ENCODE measurements at regions not wholly inside any gene's neighbourhood (a gene's known extent, or its start where the extent isn't known, plus 50 kb on each side); places are given as distances from the start of the nearest gene placed in this dataset.
A peak's percentile ranks its signal among the peaks of the same experiment; 100 is the strongest.

DNA sequence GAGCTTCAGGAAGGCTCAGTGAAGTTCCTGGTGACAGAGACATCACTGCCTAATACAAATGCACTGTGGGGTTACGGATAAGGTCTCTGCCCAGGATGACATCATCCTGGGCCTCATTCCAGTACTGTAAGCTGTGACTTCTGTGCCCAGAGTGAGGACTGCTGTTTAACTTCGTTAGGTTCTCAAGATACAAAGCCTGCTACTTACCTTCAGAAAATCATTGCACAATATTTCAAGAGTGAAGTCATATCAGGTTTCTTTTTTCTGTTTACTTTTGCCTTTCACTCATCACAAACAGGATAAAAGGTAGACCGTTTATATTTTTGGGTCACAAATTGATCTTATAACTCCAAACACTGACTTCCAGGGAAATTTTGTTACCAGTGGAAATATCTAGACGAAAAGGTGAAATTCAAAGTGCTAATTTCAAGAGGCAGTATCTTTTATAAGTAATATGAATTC lies 241.2 kb downstream of the PIK3R1 start:
- no peak for ATAC-seq (ENCODE audit: insufficient read depth, low read depth)
- no peak overlapping the region for H3K27ac ChIP-seq (ENCODE audit: low read length)

DNA sequence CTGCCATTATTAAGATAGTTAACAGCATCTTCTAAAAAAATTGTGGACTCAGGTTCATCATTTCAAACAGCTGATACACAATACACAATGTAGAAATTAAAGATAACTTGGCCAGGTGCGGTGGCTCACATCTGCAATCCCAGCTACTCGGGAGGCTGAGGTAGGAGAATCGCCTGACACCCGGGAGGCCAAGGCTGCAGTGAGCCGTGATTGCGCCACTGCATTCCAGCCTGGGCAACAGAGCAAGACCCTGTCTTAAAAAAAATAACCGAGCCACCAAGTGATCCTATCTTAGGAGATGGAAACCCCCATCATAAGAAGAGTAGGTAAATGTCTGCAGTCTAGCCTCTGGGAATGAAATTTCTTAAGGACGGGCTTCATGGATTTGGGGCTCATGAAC lies 241.7 kb downstream of the PIK3R1 start:
- H3K9me3 ChIP-seq (ENCODE audit: insufficient read depth, low read length, severe bottlenecking), result no peaks in the 10 kb centered on the region
- no peak for DNase-seq
- H3K4me2 ChIP-seq (ENCODE audit: insufficient read depth, low read length), result no peak overlapping the region
- TF ChIP-seq EZH2 (IDR thresholded peaks at IDR 0.05; ENCODE audit: borderline replicate concordance, low read depth, low read length, severe bottlenecking), result no peak
- TF ChIP-seq CTCF (IDR thresholded peaks at IDR 0.05; ENCODE audit: borderline replicate concordance, extremely low read depth, low read length, poor library complexity, severe bottlenecking), result no peak
- H2AFZ ChIP-seq (ENCODE audit: low read depth, low read length), result no peak overlapping the region
- no peaks in the 10 kb centered on the region for H3K36me3 ChIP-seq (ENCODE audit: insufficient read depth, low read length)
- H3K4me1 ChIP-seq (ENCODE audit: insufficient read depth, low read length), result peaks cover 10% of the 10 kb centered on the region; the same call in 1 of the 2 replicates
- no peaks in the 10 kb centered on the region for H4K20me1 ChIP-seq (ENCODE audit: insufficient read depth, low read length)
- no peaks in the 10 kb centered on the region for H3K27me3 ChIP-seq (ENCODE audit: insufficient read depth, low read length, poor library complexity)
- no peak for ATAC-seq (ENCODE audit: insufficient read depth, low read depth)
- no peak overlapping the region for H3K4me3 ChIP-seq (ENCODE audit: low read depth in 1 of 2, low read length in 2 of 2)
- no peak overlapping the region for H3K9ac ChIP-seq (ENCODE audit: low read depth, low read length)
- H3K79me2 ChIP-seq (ENCODE audit: insufficient read depth, low read length), result no peaks in the 10 kb centered on the region
- H3K27ac ChIP-seq (ENCODE audit: low read length), result no peak overlapping the region

More for the DNA sequence above, 241.2 kb downstream of the PIK3R1 start:
- H3K9ac ChIP-seq (ENCODE audit: low read depth, low read length), result no peak overlapping the region
- H3K4me3 ChIP-seq (ENCODE audit: low read depth in 1 of 2, low read length in 2 of 2), result no peak overlapping the region
- H3K4me2 ChIP-seq (ENCODE audit: insufficient read depth, low read length), result no peak overlapping the region
- peaks cover 10% of the 10 kb centered on the region; the same call in 1 of the 2 replicates for H3K4me1 ChIP-seq (ENCODE audit: insufficient read depth, low read length)
- no peaks in the 10 kb centered on the region for H3K27me3 ChIP-seq (ENCODE audit: insufficient read depth, low read length, poor library complexity)
- H3K36me3 ChIP-seq (ENCODE audit: insufficient read depth, low read length), result no peaks in the 10 kb centered on the region
- no peaks in the 10 kb centered on the region for H3K79me2 ChIP-seq (ENCODE audit: insufficient read depth, low read length)
- no peaks in the 10 kb centered on the region for H4K20me1 ChIP-seq (ENCODE audit: insufficient read depth, low read length)
- no peak overlapping the region for H2AFZ ChIP-seq (ENCODE audit: low read depth, low read length)
- no peaks in the 10 kb centered on the region for H3K9me3 ChIP-seq (ENCODE audit: insufficient read depth, low read length, severe bottlenecking)
- no peak for TF ChIP-seq CTCF (IDR thresholded peaks at IDR 0.05; ENCODE audit: borderline replicate concordance, extremely low read depth, low read length, poor library complexity, severe bottlenecking)
- no peak for TF ChIP-seq EZH2 (IDR thresholded peaks at IDR 0.05; ENCODE audit: borderline replicate concordance, low read depth, low read length, severe bottlenecking)
- no peak for DNase-seq

DNA sequence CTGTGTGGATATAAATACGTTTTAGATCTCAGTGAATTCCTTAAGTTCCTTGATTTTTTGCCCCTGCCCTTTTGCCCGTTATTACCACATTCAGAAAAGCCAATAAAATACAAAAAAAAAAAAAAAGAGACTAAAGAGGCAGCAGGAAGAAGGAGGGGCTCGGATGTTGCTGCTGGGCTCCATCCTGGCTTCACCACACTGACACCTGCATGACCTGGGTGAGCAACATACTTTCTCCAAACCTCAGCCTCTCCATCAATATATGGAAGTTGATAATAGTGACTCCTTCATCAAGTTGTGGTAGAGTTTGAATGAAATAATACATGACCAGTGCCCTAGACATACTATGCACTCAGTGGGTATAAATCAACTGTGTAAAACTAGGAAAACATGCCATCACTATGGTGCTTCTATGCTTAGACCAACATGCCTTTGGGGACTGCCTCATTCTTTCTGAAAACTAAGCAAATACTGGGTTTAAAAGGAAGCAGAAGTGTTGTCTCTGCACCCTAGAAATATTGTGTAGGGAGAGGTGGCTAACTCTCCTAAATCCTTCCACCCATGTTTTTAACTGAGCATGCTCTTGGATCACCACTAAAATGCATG lies 243.0 kb downstream of the PIK3R1 start:
- Histone ChIP-seq H3K9me3 (ENCODE audit: insufficient read depth, low read length, severe bottlenecking) (no peaks in the 10 kb centered on the region), H3K4me1 (ENCODE audit: insufficient read depth, low read length) (peaks cover 10% of the 10 kb centered on the region; the same call in 1 of the 2 replicates), H3K36me3 (ENCODE audit: insufficient read depth, low read length) (no peaks in the 10 kb centered on the region), H3K4me2 (ENCODE audit: insufficient read depth, low read length) (no peak overlapping the region), H3K79me2 (ENCODE audit: insufficient read depth, low read length) (no peaks in the 10 kb centered on the region), H3K27ac (ENCODE audit: low read length) (no peak overlapping the region), H2AFZ (ENCODE audit: low read depth, low read length) (no peak overlapping the region), H4K20me1 (ENCODE audit: insufficient read depth, low read length) (no peaks in the 10 kb centered on the region), H3K9ac (ENCODE audit: low read depth, low read length) (no peak overlapping the region), H3K4me3 (ENCODE audit: low read depth in 1 of 2, low read length in 2 of 2) (no peak overlapping the region), H3K27me3 (ENCODE audit: insufficient read depth, low read length, poor library complexity) (no peaks in the 10 kb centered on the region)
- no peak for TF ChIP-seq CTCF (IDR thresholded peaks at IDR 0.05; ENCODE audit: borderline replicate concordance, extremely low read depth, low read length, poor library complexity, severe bottlenecking)
- no peak for TF ChIP-seq EZH2 (IDR thresholded peaks at IDR 0.05; ENCODE audit: borderline replicate concordance, low read depth, low read length, severe bottlenecking)
- ATAC-seq (ENCODE audit: insufficient read depth, low read depth) (peak; percentile 90), DNase-seq (peak; percentile 64)

All from DND-41 (cell line).